IMR-90 (cell line): ENCODE measurements at regions not wholly inside any gene's neighbourhood (a gene's known extent, or its start where the extent isn't known, plus 50 kb on each side); places are given as distances from the start of the nearest gene placed in this dataset.

Source experiments
- BHLHE40 ChIP-seq: fragments of 150-350 bp; IDR thresholded peaks from 2 replicates; pipeline ENCODE4 v1.6.1; 2016; ENCODE audit warnings: mild to moderate bottlenecking, low read depth, low read length
- FOS ChIP-seq: fragments of 150-350 bp; IDR thresholded peaks from 2 replicates; pipeline ENCODE4 v1.6.1; 2016; ENCODE audit warnings: low read depth, low read length
- MAFK ChIP-seq: IDR thresholded peaks from 2 replicates; pipeline ENCODE4 v1.6.1; 2012; ENCODE audit warnings: low read depth, low read length, improper control_type of control experiment
- MXI1 ChIP-seq: IDR thresholded peaks from 2 replicates; pipeline ENCODE4 v1.6.1; 2012; ENCODE audit warnings: low read depth, mild to moderate bottlenecking, low read length, moderate library complexity, borderline replicate concordance
- POLR2A ChIP-seq: IDR thresholded peaks from 2 replicates; pipeline ENCODE4 v1.6.1; 2012; ENCODE audit warnings: mild to moderate bottlenecking, low read depth, low read length
- RAD21 ChIP-seq: IDR thresholded peaks from 2 replicates; pipeline ENCODE4 v1.6.1; 2012; ENCODE audit warnings: low read length, improper control_type of control experiment
- RFX5 ChIP-seq: IDR thresholded peaks from 2 replicates; pipeline ENCODE4 v1.8.0; 2012; ENCODE audit warnings: low read depth, mild to moderate bottlenecking, low read length, moderate library complexity
- SMC3 ChIP-seq: fragments of 150-350 bp; IDR thresholded peaks from 2 replicates; pipeline ENCODE4 v1.6.1; 2016; ENCODE audit warnings: low read depth, mild to moderate bottlenecking, antibody characterized with exemption, low read length, moderate library complexity
- TF ChIP-seq, protein P1 (sequence below): conservative IDR thresholded peaks from 2 replicates; pipeline ENCODE4 v1.5.1; 2012; ENCODE audit warnings: mild to moderate bottlenecking, low read depth, low read length, improper control_type of control experiment
- TF ChIP-seq, protein P2 (sequence below): fragments of 150-350 bp; IDR thresholded peaks from 2 replicates; pipeline ENCODE4 v1.6.1; 2017; ENCODE audit warnings: mild to moderate bottlenecking, antibody characterized with exemption, low read length, low read depth

DNA sequence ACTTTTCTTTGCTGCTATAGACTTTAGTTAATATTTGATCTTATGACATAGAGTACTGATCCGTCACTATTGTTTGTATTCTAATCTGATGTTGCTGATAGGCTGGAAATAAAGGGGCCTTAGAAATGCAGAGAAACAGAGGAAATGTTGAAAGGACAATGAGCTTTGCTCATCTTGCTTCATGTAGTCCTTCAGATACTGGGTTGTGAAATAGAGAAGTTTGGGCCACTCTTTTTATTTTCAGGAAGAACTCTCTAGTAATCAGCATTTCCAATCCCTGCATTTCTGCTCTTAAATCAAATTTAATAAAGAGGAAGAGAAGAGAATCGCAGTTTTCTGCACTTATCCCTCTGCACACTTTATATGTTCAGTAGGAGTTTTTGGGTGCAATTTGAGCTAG, 192.8 kb upstream of the THBS1 start:
- TF ChIP-seq RAD21 = no peak
- TF ChIP-seq, protein P1, sequence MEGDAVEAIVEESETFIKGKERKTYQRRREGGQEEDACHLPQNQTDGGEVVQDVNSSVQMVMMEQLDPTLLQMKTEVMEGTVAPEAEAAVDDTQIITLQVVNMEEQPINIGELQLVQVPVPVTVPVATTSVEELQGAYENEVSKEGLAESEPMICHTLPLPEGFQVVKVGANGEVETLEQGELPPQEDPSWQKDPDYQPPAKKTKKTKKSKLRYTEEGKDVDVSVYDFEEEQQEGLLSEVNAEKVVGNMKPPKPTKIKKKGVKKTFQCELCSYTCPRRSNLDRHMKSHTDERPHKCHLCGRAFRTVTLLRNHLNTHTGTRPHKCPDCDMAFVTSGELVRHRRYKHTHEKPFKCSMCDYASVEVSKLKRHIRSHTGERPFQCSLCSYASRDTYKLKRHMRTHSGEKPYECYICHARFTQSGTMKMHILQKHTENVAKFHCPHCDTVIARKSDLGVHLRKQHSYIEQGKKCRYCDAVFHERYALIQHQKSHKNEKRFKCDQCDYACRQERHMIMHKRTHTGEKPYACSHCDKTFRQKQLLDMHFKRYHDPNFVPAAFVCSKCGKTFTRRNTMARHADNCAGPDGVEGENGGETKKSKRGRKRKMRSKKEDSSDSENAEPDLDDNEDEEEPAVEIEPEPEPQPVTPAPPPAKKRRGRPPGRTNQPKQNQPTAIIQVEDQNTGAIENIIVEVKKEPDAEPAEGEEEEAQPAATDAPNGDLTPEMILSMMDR = no peak
- no peak for TF ChIP-seq MAFK
- TF ChIP-seq POLR2A = no peak
- TF ChIP-seq SMC3 = no peak
- no peak for TF ChIP-seq FOS
- TF ChIP-seq MXI1 = no peak
- no peak for TF ChIP-seq RFX5
- TF ChIP-seq, protein P2, sequence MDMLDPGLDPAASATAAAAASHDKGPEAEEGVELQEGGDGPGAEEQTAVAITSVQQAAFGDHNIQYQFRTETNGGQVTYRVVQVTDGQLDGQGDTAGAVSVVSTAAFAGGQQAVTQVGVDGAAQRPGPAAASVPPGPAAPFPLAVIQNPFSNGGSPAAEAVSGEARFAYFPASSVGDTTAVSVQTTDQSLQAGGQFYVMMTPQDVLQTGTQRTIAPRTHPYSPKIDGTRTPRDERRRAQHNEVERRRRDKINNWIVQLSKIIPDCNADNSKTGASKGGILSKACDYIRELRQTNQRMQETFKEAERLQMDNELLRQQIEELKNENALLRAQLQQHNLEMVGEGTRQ = no peak
- TF ChIP-seq BHLHE40 = no peak
